Neutrophil (primary cell): ENCODE measurements at regions not wholly inside any gene's neighbourhood (a gene's known extent, or its start where the extent isn't known, plus 50 kb on each side); places are given as distances from the start of the nearest gene placed in this dataset.

Experiments
- H3K27ac ChIP-seq: fragments of 200-600 bp; sonication (generic); 2 replicates; pipeline ENCODE4 v1.5.1; 2016; ENCODE audit warnings: mild to moderate bottlenecking, moderate library complexity
- H3K27me3 ChIP-seq: fragments of 200-600 bp; sonication (generic); 2 replicates; pipeline ENCODE4 v1.6.0; 2016; ENCODE audit warnings: mild to moderate bottlenecking
- H3K36me3 ChIP-seq: fragments of 200-600 bp; sonication (generic); 2 replicates; pipeline ENCODE4 v1.5.1; 2017
- H3K4me1 ChIP-seq, 2 experiments: fragments of 200-600 bp in 1 of 2; sonication (generic) in 1 of 2; 1 replicate in 1 of 2; 2 replicates in 1 of 2; pipeline versions ENCODE4 v1.5.1 to v1.6.1; 2013 to 2016; ENCODE audit warnings: low read depth in 1 of 2, low read length in 1 of 2, mild to moderate bottlenecking in 1 of 2, moderate library complexity in 1 of 2; ENCODE audit not compliant: control insufficient read depth in 1 of 2, insufficient read depth in 1 of 2
- H3K4me3 ChIP-seq, 2 experiments: fragments of 200-600 bp in 1 of 2; sonication (generic) in 1 of 2; 1 replicate in 1 of 2; 2 replicates in 1 of 2; pipeline ENCODE4 v1.5.1; 2013 to 2016; ENCODE audit warnings: low read depth in 1 of 2, low read length in 1 of 2, mild to moderate bottlenecking in 1 of 2, moderate library complexity in 1 of 2
- H3K9me3 ChIP-seq: fragments of 200-600 bp; sonication (generic); 2 replicates; pipeline ENCODE4 v1.5.1; 2016
- CTCF ChIP-seq: fragments of 200-600 bp; sonication (generic); IDR thresholded peaks from 2 replicates; pipeline ENCODE4 v1.5.1; 2016; ENCODE audit warnings: antibody characterized with exemption

- Histone ChIP-seq H3K27ac (no peak overlapping the region), H3K9me3 (no peaks in the 10 kb centered on the region), H3K27me3 (no peaks in the 10 kb centered on the region), H3K4me1 (no peaks in the 10 kb centered on the region), H3K4me3 (no peak overlapping the region), H3K36me3 (no peaks in the 10 kb centered on the region)
- no peak for TF ChIP-seq CTCF
These were observed 1491.7 kb downstream of the GRIK2 start for GRCh38 chr6:102885165-102885564.

DNA sequence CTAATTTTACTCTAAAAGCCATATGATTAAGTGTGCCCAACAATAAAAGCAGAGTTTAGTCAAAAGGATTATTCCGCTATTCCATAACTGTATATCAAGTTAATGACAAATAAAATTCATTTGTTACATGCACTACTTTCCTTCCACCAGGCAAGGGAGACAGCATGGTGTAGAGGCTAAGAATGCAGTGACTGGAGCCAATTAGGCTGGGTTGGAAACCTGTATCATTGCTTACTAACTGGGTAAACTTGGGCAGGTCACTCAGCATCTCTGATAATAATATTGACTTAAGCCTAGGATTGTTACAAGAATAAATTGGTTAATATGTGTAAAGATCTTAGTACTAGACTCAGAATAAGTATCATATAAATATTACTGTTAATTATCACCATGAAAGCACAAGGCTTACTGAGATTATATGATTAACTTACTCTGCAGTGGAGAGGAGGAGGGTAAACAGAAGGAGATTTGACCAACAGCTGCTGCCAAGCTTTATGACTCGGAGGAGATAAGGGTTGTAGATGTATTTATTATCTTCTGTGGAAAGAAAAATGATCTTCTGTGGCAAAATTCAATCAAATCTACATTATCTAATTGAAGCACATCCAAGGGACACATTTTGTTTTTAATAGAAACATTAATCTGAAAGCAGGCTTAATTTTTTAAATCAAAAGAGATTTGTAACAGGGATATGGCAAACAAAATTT, 1459.9 kb downstream of the GRIK2 start:
- Histone ChIP-seq H3K9me3 (no peaks in the 10 kb centered on the region), H3K27me3 (no peaks in the 10 kb centered on the region), H3K4me3 (no peak overlapping the region), H3K27ac (no peak overlapping the region), H3K36me3 (no peaks in the 10 kb centered on the region), H3K4me1 (no peaks in the 10 kb centered on the region)
- no peak for TF ChIP-seq CTCF

GRCh38 chr6:102848796-102849195, 1455.3 kb downstream of the GRIK2 start:
- TF ChIP-seq CTCF, result no peak
- H3K9me3 ChIP-seq, result no peaks in the 10 kb centered on the region
- H3K36me3 ChIP-seq, result no peaks in the 10 kb centered on the region
- H3K27ac ChIP-seq, result no peak overlapping the region
- no peaks in the 10 kb centered on the region for H3K27me3 ChIP-seq
- H3K4me3 ChIP-seq, result no peak overlapping the region
- H3K4me1 ChIP-seq, result no peaks in the 10 kb centered on the region

GRCh38 chr6:102848210-102848609, 1454.7 kb downstream of the GRIK2 start:
- TF ChIP-seq CTCF, result no peak
- no peaks in the 10 kb centered on the region for H3K9me3 ChIP-seq
- no peak overlapping the region for H3K27ac ChIP-seq
- no peak overlapping the region for H3K4me3 ChIP-seq
- H3K4me1 ChIP-seq, result no peaks in the 10 kb centered on the region
- H3K36me3 ChIP-seq, result no peaks in the 10 kb centered on the region
- no peaks in the 10 kb centered on the region for H3K27me3 ChIP-seq

DNA sequence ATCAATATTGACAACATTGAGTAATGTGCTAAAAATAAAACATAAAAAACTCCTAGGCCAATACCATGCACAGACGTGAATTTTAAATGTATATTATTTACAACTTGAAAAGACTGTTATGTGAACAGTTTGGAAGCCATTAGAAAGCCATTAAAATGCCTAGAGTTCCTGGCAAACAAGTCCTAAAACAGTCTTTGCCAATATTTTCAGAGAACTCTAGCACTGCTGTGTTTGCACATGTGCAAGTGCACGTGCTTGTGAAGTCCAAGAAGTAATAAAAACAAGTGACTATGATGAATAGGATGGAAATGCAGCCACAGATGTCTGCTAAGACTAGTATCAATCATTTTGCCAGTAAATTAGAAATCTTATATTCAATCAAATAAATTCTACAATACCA, 1447.6 kb downstream of the GRIK2 start:
- no peaks in the 10 kb centered on the region for H3K9me3 ChIP-seq
- H3K4me3 ChIP-seq, result no peak overlapping the region
- TF ChIP-seq CTCF, result no peak
- no peaks in the 10 kb centered on the region for H3K36me3 ChIP-seq
- H3K27ac ChIP-seq, result no peak overlapping the region
- H3K4me1 ChIP-seq, result no peaks in the 10 kb centered on the region
- H3K27me3 ChIP-seq, result no peaks in the 10 kb centered on the region
